Fibroblast of pulmonary artery (primary cell): ENCODE measurements at regions not wholly inside any gene's neighbourhood (a gene's known extent, or its start where the extent isn't known, plus 50 kb on each side); places are given as distances from the start of the nearest gene placed in this dataset.
A peak's percentile ranks its signal among the peaks of the same experiment; 100 is the strongest.
"Not testable (repeated sequence)": the region's sequence is repeated elsewhere in the genome, so short reads cannot be mapped to it uniquely, and the experiment has no call there.

Experiments used
- DNase-seq: peaks from one replicate; pipeline ENCODE4 v3.0.0-alpha.2; 2010; ENCODE audit warnings: low read depth
- H3K4me3 ChIP-seq: replicated peaks from 2 replicates; pipeline ENCODE4 v1.5.1; 2011; ENCODE audit warnings: low read depth, mild to moderate bottlenecking, control low read depth, low read length, moderate library complexity
- TF ChIP-seq, protein P1 (sequence below): IDR thresholded peaks from 2 replicates; pipeline ENCODE4 v1.5.1; 2011; ENCODE audit warnings: mild to moderate bottlenecking, control low read depth, low read length, inconsistent platforms; ENCODE audit errors: missing control alignments

DNA sequence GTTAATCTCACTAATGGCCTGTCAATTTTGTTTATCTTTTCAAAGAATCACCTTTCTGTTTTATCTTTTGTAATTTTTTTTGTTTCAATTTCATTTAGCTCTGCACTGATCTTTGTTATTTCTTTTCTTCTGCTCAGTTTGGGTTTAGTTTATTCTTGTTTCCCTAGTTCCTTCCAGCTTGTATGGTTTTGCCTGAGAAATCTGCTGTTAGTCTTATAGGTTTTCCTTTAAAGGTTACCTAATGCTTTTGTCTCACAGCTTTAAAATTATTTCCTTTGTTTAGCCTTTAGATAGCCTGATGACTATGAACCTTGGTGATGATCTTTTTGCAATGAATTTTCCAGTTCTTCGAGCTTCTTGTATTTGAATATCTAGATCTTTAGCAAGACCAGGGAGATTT lies 1869.8 kb upstream of the PCDH20 start:
- DNase-seq: no peak
- TF ChIP-seq, protein P1, sequence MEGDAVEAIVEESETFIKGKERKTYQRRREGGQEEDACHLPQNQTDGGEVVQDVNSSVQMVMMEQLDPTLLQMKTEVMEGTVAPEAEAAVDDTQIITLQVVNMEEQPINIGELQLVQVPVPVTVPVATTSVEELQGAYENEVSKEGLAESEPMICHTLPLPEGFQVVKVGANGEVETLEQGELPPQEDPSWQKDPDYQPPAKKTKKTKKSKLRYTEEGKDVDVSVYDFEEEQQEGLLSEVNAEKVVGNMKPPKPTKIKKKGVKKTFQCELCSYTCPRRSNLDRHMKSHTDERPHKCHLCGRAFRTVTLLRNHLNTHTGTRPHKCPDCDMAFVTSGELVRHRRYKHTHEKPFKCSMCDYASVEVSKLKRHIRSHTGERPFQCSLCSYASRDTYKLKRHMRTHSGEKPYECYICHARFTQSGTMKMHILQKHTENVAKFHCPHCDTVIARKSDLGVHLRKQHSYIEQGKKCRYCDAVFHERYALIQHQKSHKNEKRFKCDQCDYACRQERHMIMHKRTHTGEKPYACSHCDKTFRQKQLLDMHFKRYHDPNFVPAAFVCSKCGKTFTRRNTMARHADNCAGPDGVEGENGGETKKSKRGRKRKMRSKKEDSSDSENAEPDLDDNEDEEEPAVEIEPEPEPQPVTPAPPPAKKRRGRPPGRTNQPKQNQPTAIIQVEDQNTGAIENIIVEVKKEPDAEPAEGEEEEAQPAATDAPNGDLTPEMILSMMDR: no peak
- H3K4me3 ChIP-seq: no peak overlapping the region

- no peak for DNase-seq
- H3K4me3 ChIP-seq: no peak overlapping the region
- TF ChIP-seq, protein P1: no peak
Observed at GRCh38 chr13:63279136-63279535, 1863.5 kb upstream of the PCDH20 start.

GRCh38 chr13:63274772-63275171 lies 1859.1 kb upstream of the PCDH20 start:
- no peak for DNase-seq
- TF ChIP-seq, protein P1: no peak
- no peak overlapping the region for H3K4me3 ChIP-seq

GRCh38 chr13:63249411-63250187 lies 1834.0 kb upstream of the PCDH20 start:
- no peak for DNase-seq
- H3K4me3 ChIP-seq: no peak overlapping the region
- TF ChIP-seq, protein P1: no peak

GRCh38 chr13:63236667-63237396 lies 1821.2 kb upstream of the PCDH20 start:
- not testable (repeated sequence) for DNase-seq, H3K4me3 ChIP-seq

DNA sequence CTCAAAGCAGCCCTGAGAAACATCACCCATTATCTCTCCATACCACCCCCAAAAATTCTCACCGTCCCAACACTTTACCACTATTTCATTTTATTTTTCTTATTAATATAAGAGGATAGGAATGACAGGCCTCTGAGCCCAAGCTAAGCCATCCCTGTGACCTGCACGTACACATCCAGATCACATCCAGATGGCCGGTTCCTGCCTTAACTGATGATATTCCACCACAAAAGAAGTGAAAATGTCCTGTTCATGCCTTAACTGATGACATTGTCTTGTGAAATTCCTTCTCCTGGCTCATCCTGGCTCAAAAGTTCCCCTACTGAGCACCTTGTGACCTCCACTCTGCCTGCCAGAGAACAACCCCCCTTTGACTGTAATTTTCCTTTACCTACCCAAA lies 1802.9 kb upstream of the PCDH20 start:
- DNase-seq, H3K4me3 ChIP-seq: not testable (repeated sequence)

GRCh38 chr13:63209330-63210017 lies 1793.8 kb upstream of the PCDH20 start:
- H3K4me3 ChIP-seq: no peak overlapping the region
- DNase-seq: peak; percentile 28
- TF ChIP-seq, protein P1: no peak
